GM12878 (cell line): ENCODE measurements at regions not wholly inside any gene's neighbourhood (a gene's known extent, or its start where the extent isn't known, plus 50 kb on each side); places are given as distances from the start of the nearest gene placed in this dataset.

Experiments used
- EZH2 ChIP-seq: IDR thresholded peaks from 2 replicates; pipeline ENCODE4 v1.6.1; 2012; ENCODE audit warnings: low read depth, mild to moderate bottlenecking, control low read depth, inconsistent platforms, low read length, borderline replicate concordance; ENCODE audit not compliant: control insufficient read depth
- GATAD2B ChIP-seq: fragments of 450-650 bp; conservative IDR thresholded peaks from 2 replicates; pipeline ENCODE4 v1.6.1; 2017; ENCODE audit warnings: low read depth, mild to moderate bottlenecking, moderate library complexity
- MTA3 ChIP-seq: IDR thresholded peaks from 2 replicates; pipeline ENCODE4 v1.6.1; 2012; ENCODE audit warnings: low read length, inconsistent platforms, borderline replicate concordance
- NKRF ChIP-seq: fragments of 450-650 bp; conservative IDR thresholded peaks from 2 replicates; pipeline ENCODE4 v1.6.1; 2017; ENCODE audit warnings: mild to moderate bottlenecking, moderate library complexity
- PBX3 ChIP-seq: IDR thresholded peaks from 2 replicates; pipeline ENCODE4 v1.6.1; 2011; ENCODE audit warnings: mild to moderate bottlenecking, low read depth, low read length, moderate library complexity; ENCODE audit not compliant: insufficient replicate concordance
- POU2F2 ChIP-seq: IDR thresholded peaks from 3 replicates; pipeline ENCODE4 v1.6.1; 2011; ENCODE audit warnings: low read depth, mild to moderate bottlenecking, low read length, borderline replicate concordance
- RBBP5 ChIP-seq: fragments of 200-600 bp; sonication (generic); conservative IDR thresholded peaks from 2 replicates; pipeline ENCODE4 v1.6.1; 2016
- SIN3A ChIP-seq: IDR thresholded peaks from 2 replicates; pipeline ENCODE4 v1.6.1; 2012; ENCODE audit warnings: low read depth, low read length, improper control_type of control experiment
- SIX5 ChIP-seq: IDR thresholded peaks from 2 replicates; pipeline ENCODE4 v1.6.1; 2011; ENCODE audit warnings: mild to moderate bottlenecking, low read depth, low read length, moderate library complexity; ENCODE audit not compliant: severe bottlenecking
- SREBF2 ChIP-seq: IDR thresholded peaks from 2 replicates; pipeline ENCODE4 v1.6.1; 2012; ENCODE audit warnings: mild to moderate bottlenecking, low read length
- TCF7 ChIP-seq: IDR thresholded peaks from 2 replicates; pipeline ENCODE4 v1.6.1; 2014; ENCODE audit warnings: antibody characterized with exemption, borderline replicate concordance
- ZBTB11 ChIP-seq: fragments of 450-650 bp; formaldehyde crosslinking; IDR thresholded peaks from 2 replicates; pipeline ENCODE4 v1.5.0; 2022; ENCODE audit warnings: mild to moderate bottlenecking, missing genetic modification characterization
- ZNF384 ChIP-seq: IDR thresholded peaks from 2 replicates; pipeline ENCODE4 v1.6.1; 2012; ENCODE audit warnings: low read depth, mild to moderate bottlenecking, low read length, improper control_type of control experiment, borderline replicate concordance
- TF ChIP-seq, protein P1 (sequence below): IDR thresholded peaks from 2 replicates; pipeline ENCODE4 v1.6.1; 2012; ENCODE audit warnings: improper control_type of control experiment, low read depth, low read length; ENCODE audit not compliant: insufficient replicate concordance

- TF ChIP-seq SIX5 (no peak), SIN3A (no peak), ZNF384 (no peak), SREBF2 (no peak), RBBP5 (no peak), MTA3 (no peak), POU2F2 (no peak), PBX3 (no peak), TCF7 (no peak), GATAD2B (no peak), ZBTB11 (CRISPR knock-in tag) (no peak), NKRF (no peak), EZH2 (no peak)
- TF ChIP-seq, protein P1, sequence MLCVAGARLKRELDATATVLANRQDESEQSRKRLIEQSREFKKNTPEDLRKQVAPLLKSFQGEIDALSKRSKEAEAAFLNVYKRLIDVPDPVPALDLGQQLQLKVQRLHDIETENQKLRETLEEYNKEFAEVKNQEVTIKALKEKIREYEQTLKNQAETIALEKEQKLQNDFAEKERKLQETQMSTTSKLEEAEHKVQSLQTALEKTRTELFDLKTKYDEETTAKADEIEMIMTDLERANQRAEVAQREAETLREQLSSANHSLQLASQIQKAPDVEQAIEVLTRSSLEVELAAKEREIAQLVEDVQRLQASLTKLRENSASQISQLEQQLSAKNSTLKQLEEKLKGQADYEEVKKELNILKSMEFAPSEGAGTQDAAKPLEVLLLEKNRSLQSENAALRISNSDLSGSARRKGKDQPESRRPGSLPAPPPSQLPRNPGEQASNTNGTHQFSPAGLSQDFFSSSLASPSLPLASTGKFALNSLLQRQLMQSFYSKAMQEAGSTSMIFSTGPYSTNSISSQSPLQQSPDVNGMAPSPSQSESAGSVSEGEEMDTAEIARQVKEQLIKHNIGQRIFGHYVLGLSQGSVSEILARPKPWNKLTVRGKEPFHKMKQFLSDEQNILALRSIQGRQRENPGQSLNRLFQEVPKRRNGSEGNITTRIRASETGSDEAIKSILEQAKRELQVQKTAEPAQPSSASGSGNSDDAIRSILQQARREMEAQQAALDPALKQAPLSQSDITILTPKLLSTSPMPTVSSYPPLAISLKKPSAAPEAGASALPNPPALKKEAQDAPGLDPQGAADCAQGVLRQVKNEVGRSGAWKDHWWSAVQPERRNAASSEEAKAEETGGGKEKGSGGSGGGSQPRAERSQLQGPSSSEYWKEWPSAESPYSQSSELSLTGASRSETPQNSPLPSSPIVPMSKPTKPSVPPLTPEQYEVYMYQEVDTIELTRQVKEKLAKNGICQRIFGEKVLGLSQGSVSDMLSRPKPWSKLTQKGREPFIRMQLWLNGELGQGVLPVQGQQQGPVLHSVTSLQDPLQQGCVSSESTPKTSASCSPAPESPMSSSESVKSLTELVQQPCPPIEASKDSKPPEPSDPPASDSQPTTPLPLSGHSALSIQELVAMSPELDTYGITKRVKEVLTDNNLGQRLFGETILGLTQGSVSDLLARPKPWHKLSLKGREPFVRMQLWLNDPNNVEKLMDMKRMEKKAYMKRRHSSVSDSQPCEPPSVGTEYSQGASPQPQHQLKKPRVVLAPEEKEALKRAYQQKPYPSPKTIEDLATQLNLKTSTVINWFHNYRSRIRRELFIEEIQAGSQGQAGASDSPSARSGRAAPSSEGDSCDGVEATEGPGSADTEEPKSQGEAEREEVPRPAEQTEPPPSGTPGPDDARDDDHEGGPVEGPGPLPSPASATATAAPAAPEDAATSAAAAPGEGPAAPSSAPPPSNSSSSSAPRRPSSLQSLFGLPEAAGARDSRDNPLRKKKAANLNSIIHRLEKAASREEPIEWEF: no peak
- TF ChIP-seq, all 136 proteins: peak for 0
Measured at GRCh38 chr6:149224399-149224798, 93.1 kb upstream of the TAB2 start (continued).
